ENCODE measurements at regions not wholly inside any gene's neighbourhood (a gene's known extent, or its start where the extent isn't known, plus 50 kb on each side); places are given as distances from the start of the nearest gene placed in this dataset.

GRCh38 chr16:86951831-86952598 is 365.2 kb downstream of the C16orf95 start:
- TF ChIP-seq CTCF (IDR thresholded peaks at IDR 0.05; ENCODE audit: low read depth, low read length, missing input control), result no peak
- no peak for TF ChIP-seq TAF1 (conservative IDR thresholded peaks at IDR 0.05)
- no peak for TF ChIP-seq GABPA (IDR thresholded peaks at IDR 0.05 in 1 of 2, conservative IDR thresholded peaks at IDR 0.05 in 1 of 2)
- no peak for TF ChIP-seq JUND (IDR thresholded peaks at IDR 0.05)
- no peak for TF ChIP-seq EGR1 (IDR thresholded peaks at IDR 0.05; ENCODE audit: low read depth in 2 of 2)
- no peak for TF ChIP-seq FOXA1 (IDR thresholded peaks at IDR 0.05)
- TF ChIP-seq, protein P1, sequence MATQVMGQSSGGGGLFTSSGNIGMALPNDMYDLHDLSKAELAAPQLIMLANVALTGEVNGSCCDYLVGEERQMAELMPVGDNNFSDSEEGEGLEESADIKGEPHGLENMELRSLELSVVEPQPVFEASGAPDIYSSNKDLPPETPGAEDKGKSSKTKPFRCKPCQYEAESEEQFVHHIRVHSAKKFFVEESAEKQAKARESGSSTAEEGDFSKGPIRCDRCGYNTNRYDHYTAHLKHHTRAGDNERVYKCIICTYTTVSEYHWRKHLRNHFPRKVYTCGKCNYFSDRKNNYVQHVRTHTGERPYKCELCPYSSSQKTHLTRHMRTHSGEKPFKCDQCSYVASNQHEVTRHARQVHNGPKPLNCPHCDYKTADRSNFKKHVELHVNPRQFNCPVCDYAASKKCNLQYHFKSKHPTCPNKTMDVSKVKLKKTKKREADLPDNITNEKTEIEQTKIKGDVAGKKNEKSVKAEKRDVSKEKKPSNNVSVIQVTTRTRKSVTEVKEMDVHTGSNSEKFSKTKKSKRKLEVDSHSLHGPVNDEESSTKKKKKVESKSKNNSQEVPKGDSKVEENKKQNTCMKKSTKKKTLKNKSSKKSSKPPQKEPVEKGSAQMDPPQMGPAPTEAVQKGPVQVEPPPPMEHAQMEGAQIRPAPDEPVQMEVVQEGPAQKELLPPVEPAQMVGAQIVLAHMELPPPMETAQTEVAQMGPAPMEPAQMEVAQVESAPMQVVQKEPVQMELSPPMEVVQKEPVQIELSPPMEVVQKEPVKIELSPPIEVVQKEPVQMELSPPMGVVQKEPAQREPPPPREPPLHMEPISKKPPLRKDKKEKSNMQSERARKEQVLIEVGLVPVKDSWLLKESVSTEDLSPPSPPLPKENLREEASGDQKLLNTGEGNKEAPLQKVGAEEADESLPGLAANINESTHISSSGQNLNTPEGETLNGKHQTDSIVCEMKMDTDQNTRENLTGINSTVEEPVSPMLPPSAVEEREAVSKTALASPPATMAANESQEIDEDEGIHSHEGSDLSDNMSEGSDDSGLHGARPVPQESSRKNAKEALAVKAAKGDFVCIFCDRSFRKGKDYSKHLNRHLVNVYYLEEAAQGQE (IDR thresholded peaks at IDR 0.05), result no peak
- TF ChIP-seq, protein P2, sequence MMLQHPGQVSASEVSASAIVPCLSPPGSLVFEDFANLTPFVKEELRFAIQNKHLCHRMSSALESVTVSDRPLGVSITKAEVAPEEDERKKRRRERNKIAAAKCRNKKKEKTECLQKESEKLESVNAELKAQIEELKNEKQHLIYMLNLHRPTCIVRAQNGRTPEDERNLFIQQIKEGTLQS (IDR thresholded peaks at IDR 0.05), result no peak
- TF ChIP-seq ZBTB33 (IDR thresholded peaks at IDR 0.05), result no peak
- no peak for TF ChIP-seq RAD21 (IDR thresholded peaks at IDR 0.05)
- TF ChIP-seq YY1 (IDR thresholded peaks at IDR 0.05), result no peak
- TF ChIP-seq RXRA (IDR thresholded peaks at IDR 0.05), result no peak
- TF ChIP-seq, protein P3, sequence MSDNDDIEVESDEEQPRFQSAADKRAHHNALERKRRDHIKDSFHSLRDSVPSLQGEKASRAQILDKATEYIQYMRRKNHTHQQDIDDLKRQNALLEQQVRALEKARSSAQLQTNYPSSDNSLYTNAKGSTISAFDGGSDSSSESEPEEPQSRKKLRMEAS (IDR thresholded peaks at IDR 0.05), result no peak

Measured in liver (tissue), 3 donors.